HEK293 (cell line): ENCODE measurements at regions not wholly inside any gene's neighbourhood (a gene's known extent, or its start where the extent isn't known, plus 50 kb on each side); places are given as distances from the start of the nearest gene placed in this dataset.

Source experiments
- CTCF ChIA-PET: fragments of 350-600 bp; formaldehyde crosslinking; extraction: SDS; loops from one replicate; lab custom pipeline; 2021; ENCODE audit warnings: antibody characterized with exemption; lab: Yijun Ruan, JAX
- POLR2A ChIA-PET: fragments of 300-600 bp; formaldehyde crosslinking; extraction: SDS; loops from one replicate; lab custom pipeline; 2020; ENCODE audit warnings: antibody characterized with exemption, inconsistent platforms; lab: Yijun Ruan, JAX
- H3K27ac ChIP-seq: fragments of 200-500 bp; sonication (Bioruptor generic); 2 replicates; pipeline ENCODE4 v1.5.1; 2014; ENCODE audit warnings: low read depth, low read length, control low read depth, inconsistent platforms; ENCODE audit errors: extremely low read depth
- H3K36me3 ChIP-seq, 2 experiments: fragments of 200-500 bp in 1 of 2; sonication (Bioruptor generic) in 1 of 2; 1 replicate in 1 of 2; 2 replicates in 1 of 2; pipeline ENCODE4 v1.5.1; 2014 to 2017; ENCODE audit warnings: inconsistent platforms in 2 of 2, low read length in 2 of 2; ENCODE audit not compliant: control insufficient read depth in 2 of 2, insufficient read depth in 1 of 2
- H3K4me1 ChIP-seq: fragments of 200-500 bp; sonication (Bioruptor generic); 2 replicates; pipeline ENCODE4 v1.5.1; 2014; ENCODE audit warnings: mild to moderate bottlenecking, low read length, inconsistent platforms; ENCODE audit not compliant: control insufficient read depth, insufficient read depth
- H3K4me3 ChIP-seq: 2 replicates; pipeline ENCODE4 v1.5.1; 2011; ENCODE audit warnings: low read depth, mild to moderate bottlenecking, control low read depth, low read length, moderate library complexity
- H3K9me3 ChIP-seq: fragments of 200-500 bp; sonication (Bioruptor generic); 2 replicates; pipeline ENCODE4 v1.5.1; 2014; ENCODE audit warnings: low read depth, low read length, inconsistent platforms; ENCODE audit not compliant: control insufficient read depth, insufficient read depth
- GLIS2 ChIP-seq: fragments of 450-650 bp; formaldehyde crosslinking; IDR thresholded peaks from 2 replicates; pipeline ENCODE4 v1.5.1; 2016; ENCODE audit warnings: missing biosample characterization, missing genetic modification characterization
- MEIS1 ChIP-seq: sonication (generic); formaldehyde crosslinking; IDR thresholded peaks from 2 replicates; pipeline ENCODE4 v1.8.1; 2022; ENCODE audit warnings: missing genetic modification reagents, mild to moderate bottlenecking, borderline replicate concordance
- PRDM1 ChIP-seq: fragments of 450-650 bp; formaldehyde crosslinking; IDR thresholded peaks from 2 replicates; pipeline ENCODE4; 2016; ENCODE audit warnings: missing biosample characterization, missing genetic modification characterization
- PRDM6 ChIP-seq: fragments of 450-650 bp; formaldehyde crosslinking; IDR thresholded peaks from 2 replicates; pipeline ENCODE4 v1.5.1; 2017; ENCODE audit warnings: missing biosample characterization, missing genetic modification characterization
- RBAK ChIP-seq: fragments of 450-650 bp; formaldehyde crosslinking; IDR thresholded peaks from 2 replicates; pipeline ENCODE4 v1.5.1; 2016; ENCODE audit warnings: missing biosample characterization, missing genetic modification characterization
- ZBTB6 ChIP-seq: fragments of 450-650 bp; formaldehyde crosslinking; IDR thresholded peaks from 2 replicates; pipeline ENCODE4 v1.5.1; 2017; ENCODE audit warnings: missing biosample characterization, missing genetic modification characterization
- ZNF10 ChIP-seq: fragments of 450-650 bp; formaldehyde crosslinking; IDR thresholded peaks from 2 replicates; pipeline ENCODE4 v1.5.1; 2017; ENCODE audit warnings: missing biosample characterization, missing genetic modification characterization
- ZNF112 ChIP-seq: fragments of 450-650 bp; formaldehyde crosslinking; IDR thresholded peaks from 2 replicates; pipeline ENCODE4 v1.5.0; 2017; ENCODE audit warnings: missing biosample characterization, missing genetic modification characterization
- ZNF239 ChIP-seq: fragments of 450-650 bp; formaldehyde crosslinking; IDR thresholded peaks from 2 replicates; pipeline ENCODE4 v1.5.1; 2016; ENCODE audit warnings: missing biosample characterization, missing genetic modification characterization
- ZNF311 ChIP-seq: fragments of 450-650 bp; formaldehyde crosslinking; IDR thresholded peaks from 2 replicates; pipeline ENCODE4 v1.5.1; 2017; ENCODE audit warnings: missing biosample characterization, missing genetic modification characterization, borderline replicate concordance
- ZNF354C ChIP-seq: fragments of 450-650 bp; formaldehyde crosslinking; IDR thresholded peaks from 2 replicates; pipeline ENCODE4 v1.5.1; 2016; ENCODE audit warnings: missing biosample characterization, missing genetic modification characterization, low read depth, borderline replicate concordance
- ZNF391 ChIP-seq: fragments of 450-650 bp; formaldehyde crosslinking; IDR thresholded peaks from 2 replicates; pipeline ENCODE4 v1.5.1; 2016; ENCODE audit warnings: low read depth, missing biosample characterization, missing genetic modification characterization, borderline replicate concordance
- ZNF510 ChIP-seq: fragments of 450-650 bp; formaldehyde crosslinking; IDR thresholded peaks from 2 replicates; pipeline ENCODE4 v1.5.1; 2018; ENCODE audit warnings: mild to moderate bottlenecking, missing genetic modification characterization, missing biosample characterization; ENCODE audit not compliant: insufficient replicate concordance
- ZNF549 ChIP-seq: fragments of 450-650 bp; IDR thresholded peaks from 2 replicates; pipeline ENCODE4 v1.5.1; 2018; ENCODE audit warnings: missing biosample characterization, missing genetic modification characterization, mild to moderate bottlenecking, inconsistent platforms, moderate library complexity
- ZNF558 ChIP-seq: fragments of 450-650 bp; formaldehyde crosslinking; IDR thresholded peaks from 2 replicates; pipeline ENCODE4 v1.5.1; 2016; ENCODE audit warnings: missing biosample characterization, missing genetic modification characterization
- ZNF571 ChIP-seq: fragments of 450-650 bp; formaldehyde crosslinking; IDR thresholded peaks from 2 replicates; pipeline ENCODE4 v1.5.0; 2017; ENCODE audit warnings: missing biosample characterization, missing genetic modification characterization
- ZNF585B ChIP-seq: fragments of 450-650 bp; formaldehyde crosslinking; IDR thresholded peaks from 2 replicates; pipeline ENCODE4 v1.5.1; 2016; ENCODE audit warnings: missing biosample characterization, missing genetic modification characterization
- ZNF610 ChIP-seq: fragments of 450-650 bp; formaldehyde crosslinking; IDR thresholded peaks from 2 replicates; pipeline ENCODE4 v1.5.1; 2016; ENCODE audit warnings: missing biosample characterization, missing genetic modification characterization, borderline replicate concordance
- ZNF692 ChIP-seq: fragments of 450-650 bp; formaldehyde crosslinking; IDR thresholded peaks from 2 replicates; pipeline ENCODE4 v1.5.1; 2016; ENCODE audit warnings: missing biosample characterization, missing genetic modification characterization
- ZNF701 ChIP-seq: fragments of 450-650 bp; formaldehyde crosslinking; IDR thresholded peaks from 2 replicates; pipeline ENCODE4 v1.5.1; 2016; ENCODE audit warnings: missing biosample characterization, missing genetic modification characterization
- ZNF76 ChIP-seq: fragments of 450-650 bp; formaldehyde crosslinking; IDR thresholded peaks from 2 replicates; pipeline ENCODE4; 2016; ENCODE audit warnings: low read depth, missing biosample characterization, missing genetic modification characterization, borderline replicate concordance
- ZNF776 ChIP-seq: fragments of 450-650 bp; formaldehyde crosslinking; IDR thresholded peaks from 2 replicates; pipeline ENCODE4 v1.5.0; 2017; ENCODE audit warnings: missing biosample characterization, missing genetic modification characterization, borderline replicate concordance
- ZNF777 ChIP-seq: fragments of 450-650 bp; formaldehyde crosslinking; IDR thresholded peaks from 2 replicates; pipeline ENCODE4 v1.5.1; 2017; ENCODE audit warnings: missing biosample characterization, missing genetic modification characterization, borderline replicate concordance
- ZNF792 ChIP-seq: fragments of 450-650 bp; formaldehyde crosslinking; IDR thresholded peaks from 2 replicates; pipeline ENCODE4 v1.5.1; 2016; ENCODE audit warnings: missing biosample characterization, missing genetic modification characterization

GRCh38 chr6:92008757-92009502, 1410.4 kb downstream of the EPHA7 start:
- ChIA-PET CTCF (no interaction called here), POLR2A (no interaction called here)
- Histone ChIP-seq H3K9me3 (no peaks in the 10 kb centered on the region), H3K4me3 (no peak overlapping the region), H3K36me3 (no peaks in the 10 kb centered on the region), H3K27ac (no peak overlapping the region), H3K4me1 (no peaks in the 10 kb centered on the region)
- TF ChIP-seq ZNF112 (no peak), ZNF239 (tag by site-specific recombination) (no peak), ZNF776 (tag by site-specific recombination) (no peak), ZNF510 (tag by site-specific recombination) (no peak), MEIS1 (CRISPR knock-in tag) (no peak), ZNF610 (tag by site-specific recombination) (no peak), PRDM1 (tag by site-specific recombination) (no peak), ZNF701 (no peak), ZNF10 (no peak)

GRCh38 chr6:92000112-92000511, 1413.2 kb upstream of the MAP3K7 start:
- H3K27ac ChIP-seq = no peak overlapping the region
- no peaks in the 10 kb centered on the region for H3K36me3 ChIP-seq
- no peaks in the 10 kb centered on the region for H3K4me1 ChIP-seq
- ChIA-PET POLR2A (no interaction called here), CTCF (interaction anchor here (0.7 kb wide), 1 partner anchor 92 kb away, joined by 3 read pairs; no protein-coding TSS in a partner anchor)
- H3K4me3 ChIP-seq = no peak overlapping the region
- H3K9me3 ChIP-seq = no peaks in the 10 kb centered on the region
- TF ChIP-seq ZNF558 (tag by site-specific recombination) (no peak), ZNF585B (tag by site-specific recombination) (no peak), RBAK (no peak), ZNF549 (tag by site-specific recombination) (no peak), PRDM6 (no peak), ZNF76 (tag by site-specific recombination) (no peak), ZBTB6 (tag by site-specific recombination) (no peak)

GRCh38 chr6:91994787-91995186, 1407.9 kb upstream of the MAP3K7 start:
- Histone ChIP-seq H3K4me3 (no peak overlapping the region), H3K36me3 (no peaks in the 10 kb centered on the region), H3K9me3 (no peaks in the 10 kb centered on the region), H3K27ac (no peak overlapping the region), H3K4me1 (no peaks in the 10 kb centered on the region)
- CTCF ChIA-PET = no interaction called here
- POLR2A ChIA-PET = no interaction called here
- TF ChIP-seq GLIS2 (tag by site-specific recombination) (no peak), ZNF549 (tag by site-specific recombination) (no peak), ZNF692 (tag by site-specific recombination) (no peak), ZNF777 (tag by site-specific recombination) (no peak), ZNF792 (tag by site-specific recombination) (no peak), ZBTB6 (tag by site-specific recombination) (no peak), ZNF391 (tag by site-specific recombination) (no peak), ZNF571 (tag by site-specific recombination) (no peak), ZNF354C (tag by site-specific recombination) (no peak), PRDM1 (tag by site-specific recombination) (no peak), ZNF311 (tag by site-specific recombination) (no peak)
